HFFc6 (cell line): ENCODE measurements at regions not wholly inside any gene's neighbourhood (a gene's known extent, or its start where the extent isn't known, plus 50 kb on each side); places are given as distances from the start of the nearest gene placed in this dataset.

ENCODE experiments used
- DNase-seq: peaks from one replicate; pipeline ENCODE4 v3.0.0-alpha.2; 2018
- H3K27ac Mint-ChIP-seq: 2 replicates; pipeline ENCODE4 v1.8.0; 2020; ENCODE audit warnings: mild to moderate bottlenecking, mixed read lengths
- H3K27me3 Mint-ChIP-seq: 2 replicates; pipeline ENCODE4 v1.8.0; 2021; ENCODE audit warnings: mild to moderate bottlenecking, moderate library complexity, mixed read lengths; ENCODE audit not compliant: insufficient read depth
- H3K36me3 Mint-ChIP-seq: 2 replicates; pipeline ENCODE4 v1.8.0; 2021; ENCODE audit warnings: low read depth, mixed read lengths
- H3K4me1 Mint-ChIP-seq: 2 replicates; pipeline ENCODE4 v1.8.0; 2020; ENCODE audit warnings: low read depth, mixed read lengths
- H3K4me3 Mint-ChIP-seq: 2 replicates; pipeline ENCODE4 v1.8.0; 2020; ENCODE audit warnings: mild to moderate bottlenecking, moderate library complexity, mixed read lengths
- H3K9me3 Mint-ChIP-seq: 2 replicates; pipeline ENCODE4 v1.8.0; 2020; ENCODE audit warnings: mild to moderate bottlenecking, mixed read lengths
- TF ChIP-seq, protein P1 (sequence below): fragments of 200-600 bp; sonication (generic); IDR thresholded peaks from 2 replicates; pipeline ENCODE4 v1.5.0; 2021; ENCODE audit warnings: antibody characterized with exemption, mild to moderate bottlenecking

DNA sequence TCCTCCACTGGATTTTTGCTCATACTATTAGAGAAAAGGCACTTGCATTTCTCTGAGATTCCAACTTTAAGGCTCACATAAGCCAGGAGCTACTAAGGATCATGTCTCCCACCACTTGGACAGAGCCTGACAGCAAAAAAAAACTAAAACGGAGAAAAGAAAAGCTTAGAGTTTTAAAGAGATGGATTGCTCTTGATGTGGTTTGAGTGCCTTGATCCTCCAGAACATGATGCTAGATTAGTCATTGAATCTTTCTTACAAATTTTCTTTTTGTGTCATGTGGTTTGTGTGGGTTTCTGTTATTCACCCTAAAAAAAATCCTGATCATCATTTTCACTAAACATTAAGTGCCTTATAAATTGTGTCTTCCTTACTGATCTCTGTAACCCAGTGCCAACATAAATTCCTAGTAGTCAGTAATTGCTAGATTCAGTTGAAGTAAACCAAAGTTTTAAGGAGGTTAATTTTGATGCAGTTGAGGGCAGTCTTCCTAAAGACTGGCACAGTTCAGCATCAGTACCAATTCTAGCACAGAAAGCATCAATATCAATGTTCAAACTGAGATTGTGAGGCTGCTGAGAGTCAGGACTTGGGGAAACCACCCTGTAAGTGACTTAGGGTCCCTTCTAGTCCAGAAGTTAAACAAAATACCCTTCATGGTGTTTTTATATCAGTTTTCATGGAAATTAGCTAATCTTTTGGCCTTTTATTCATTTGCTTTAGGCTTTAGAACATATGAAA is 206.3 kb downstream of the RAD51AP2 start:
- Mint-ChIP-seq H3K36me3 (no peaks in the 10 kb centered on the region), H3K27me3 (no peaks in the 10 kb centered on the region; the same call in 1 of the 2 replicates), H3K9me3 (peaks cover 29% of the 10 kb centered on the region), H3K4me3 (no peak overlapping the region), H3K4me1 (no peaks in the 10 kb centered on the region), H3K27ac (no peak overlapping the region)
- TF ChIP-seq, protein P1, sequence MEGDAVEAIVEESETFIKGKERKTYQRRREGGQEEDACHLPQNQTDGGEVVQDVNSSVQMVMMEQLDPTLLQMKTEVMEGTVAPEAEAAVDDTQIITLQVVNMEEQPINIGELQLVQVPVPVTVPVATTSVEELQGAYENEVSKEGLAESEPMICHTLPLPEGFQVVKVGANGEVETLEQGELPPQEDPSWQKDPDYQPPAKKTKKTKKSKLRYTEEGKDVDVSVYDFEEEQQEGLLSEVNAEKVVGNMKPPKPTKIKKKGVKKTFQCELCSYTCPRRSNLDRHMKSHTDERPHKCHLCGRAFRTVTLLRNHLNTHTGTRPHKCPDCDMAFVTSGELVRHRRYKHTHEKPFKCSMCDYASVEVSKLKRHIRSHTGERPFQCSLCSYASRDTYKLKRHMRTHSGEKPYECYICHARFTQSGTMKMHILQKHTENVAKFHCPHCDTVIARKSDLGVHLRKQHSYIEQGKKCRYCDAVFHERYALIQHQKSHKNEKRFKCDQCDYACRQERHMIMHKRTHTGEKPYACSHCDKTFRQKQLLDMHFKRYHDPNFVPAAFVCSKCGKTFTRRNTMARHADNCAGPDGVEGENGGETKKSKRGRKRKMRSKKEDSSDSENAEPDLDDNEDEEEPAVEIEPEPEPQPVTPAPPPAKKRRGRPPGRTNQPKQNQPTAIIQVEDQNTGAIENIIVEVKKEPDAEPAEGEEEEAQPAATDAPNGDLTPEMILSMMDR = no peak
- DNase-seq = no peak

DNA sequence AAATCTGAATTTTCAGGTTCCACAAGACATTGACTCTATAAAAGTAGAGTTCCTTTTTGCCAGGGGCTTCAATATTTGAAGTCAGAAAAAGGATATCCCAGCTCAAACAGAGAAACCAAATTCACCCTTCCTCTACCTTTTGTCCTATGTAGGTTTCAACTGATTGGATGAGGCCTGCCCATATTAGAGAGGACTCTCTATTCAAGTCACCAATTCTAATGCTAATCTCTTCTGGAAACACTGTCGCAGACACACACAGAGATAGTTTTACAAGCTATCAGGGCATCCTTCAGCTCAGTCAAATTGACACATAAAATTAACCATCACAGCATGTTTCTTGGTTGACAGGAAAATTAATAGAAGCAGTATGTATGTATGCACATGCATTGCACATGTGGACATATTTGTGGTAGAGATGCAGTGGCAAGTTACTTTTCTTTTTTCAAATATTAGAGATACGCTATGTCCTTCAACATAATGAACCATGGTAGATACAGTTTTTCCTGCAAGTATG is 207.1 kb downstream of the RAD51AP2 start:
- TF ChIP-seq, protein P1 = no peak
- Mint-ChIP-seq H3K27me3 (no peaks in the 10 kb centered on the region; the same call in 1 of the 2 replicates), H3K27ac (no peak overlapping the region), H3K9me3 (peaks cover 35% of the 10 kb centered on the region), H3K36me3 (no peaks in the 10 kb centered on the region), H3K4me1 (no peaks in the 10 kb centered on the region), H3K4me3 (no peak overlapping the region)
- no peak for DNase-seq

DNA sequence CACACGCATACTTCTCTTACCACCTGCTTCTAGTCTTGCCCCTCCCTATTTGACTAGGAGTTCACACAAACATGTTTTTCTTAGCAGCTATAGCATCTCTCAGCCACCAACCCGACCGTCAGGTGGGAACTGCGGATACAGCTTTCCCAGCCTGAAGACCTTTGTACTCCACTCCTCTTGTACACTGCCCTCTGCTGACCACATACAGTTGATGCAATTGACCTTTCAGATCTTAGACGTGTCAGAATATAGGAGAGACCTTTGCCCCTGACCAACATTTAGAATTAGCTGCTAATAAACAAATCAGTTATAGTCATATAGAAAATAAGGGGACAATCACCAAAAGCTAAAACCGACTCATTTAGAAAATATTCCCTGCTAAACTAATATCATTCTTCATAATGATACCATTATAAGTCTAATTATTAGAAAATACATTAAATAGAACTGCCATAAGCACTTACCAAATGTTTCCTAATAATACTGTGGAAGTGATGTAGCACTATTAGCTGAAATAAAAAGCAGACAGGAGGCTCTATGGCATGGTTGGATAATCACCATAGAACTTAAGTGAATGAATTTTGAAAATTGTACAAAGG is 208.4 kb downstream of the RAD51AP2 start:
- Mint-ChIP-seq H3K4me3 (no peak overlapping the region), H3K27ac (no peak overlapping the region), H3K27me3 (no peaks in the 10 kb centered on the region), H3K4me1 (no peaks in the 10 kb centered on the region), H3K9me3 (peaks cover 45% of the 10 kb centered on the region), H3K36me3 (no peaks in the 10 kb centered on the region)
- TF ChIP-seq, protein P1 = peak; percentile 59
- no peak for DNase-seq

DNA sequence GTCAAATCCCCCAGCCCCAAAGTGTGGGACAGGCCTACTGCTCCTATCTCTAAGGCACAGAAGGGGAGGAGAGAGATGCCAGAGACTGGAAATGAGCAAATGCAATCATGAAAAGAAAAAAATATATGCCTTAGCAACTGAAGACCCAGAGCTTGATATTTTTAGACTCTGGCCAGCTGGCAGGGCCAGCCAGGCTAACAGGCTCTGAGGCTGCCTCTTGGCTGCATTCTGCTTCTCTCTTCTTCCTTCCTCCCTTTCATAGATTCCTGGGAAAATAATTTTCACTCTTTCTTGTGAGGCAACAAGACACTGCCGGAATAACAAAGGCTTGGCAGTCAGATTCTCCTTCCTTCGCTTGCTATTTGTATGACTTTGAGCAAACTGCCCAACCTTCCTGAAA is 209.1 kb downstream of the RAD51AP2 start:
- Mint-ChIP-seq H3K9me3 (peaks cover 41% of the 10 kb centered on the region), H3K36me3 (no peaks in the 10 kb centered on the region), H3K27me3 (no peaks in the 10 kb centered on the region), H3K4me3 (no peak overlapping the region), H3K27ac (no peak overlapping the region), H3K4me1 (no peaks in the 10 kb centered on the region)
- TF ChIP-seq, protein P1 = no peak
- DNase-seq = no peak

DNA sequence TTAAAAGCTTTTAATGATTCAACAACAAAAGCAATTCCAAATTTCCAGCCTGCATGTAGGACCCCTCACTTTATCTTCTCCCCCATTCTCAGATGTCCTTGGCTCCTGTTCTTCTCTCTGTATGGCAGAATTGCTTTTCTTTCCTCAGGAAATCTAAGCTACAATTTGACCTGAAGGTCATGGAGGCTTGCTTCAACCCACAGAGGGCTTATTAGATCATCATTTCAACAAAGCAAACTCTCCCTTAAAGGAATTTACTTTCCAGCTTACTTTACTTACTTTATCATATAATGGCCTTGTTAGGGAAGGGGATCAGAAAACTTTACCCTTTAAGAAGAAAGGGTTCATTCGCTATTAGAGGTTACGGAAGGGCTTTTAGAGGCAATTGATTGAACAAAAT is 211.5 kb downstream of the RAD51AP2 start:
- no peak overlapping the region for H3K27ac Mint-ChIP-seq
- H3K4me3 Mint-ChIP-seq = no peak overlapping the region
- no peaks in the 10 kb centered on the region for H3K4me1 Mint-ChIP-seq
- H3K36me3 Mint-ChIP-seq = no peaks in the 10 kb centered on the region
- TF ChIP-seq, protein P1 = no peak
- no peaks in the 10 kb centered on the region for H3K27me3 Mint-ChIP-seq
- no peak for DNase-seq
- peaks cover 45% of the 10 kb centered on the region for H3K9me3 Mint-ChIP-seq
